ENCODE measurements at regions not wholly inside any gene's neighbourhood (a gene's known extent, or its start where the extent isn't known, plus 50 kb on each side); places are given as distances from the start of the nearest gene placed in this dataset.

GRCh38 chr2:216320852-216321251 lies 51.4 kb downstream of the MARCHF4 start:
- no peak for ATAC-seq
- intact Hi-C loops (cut with DNase I), result no loop called here
- DNase-seq (ENCODE audit: low spot score), result no peak

DNA sequence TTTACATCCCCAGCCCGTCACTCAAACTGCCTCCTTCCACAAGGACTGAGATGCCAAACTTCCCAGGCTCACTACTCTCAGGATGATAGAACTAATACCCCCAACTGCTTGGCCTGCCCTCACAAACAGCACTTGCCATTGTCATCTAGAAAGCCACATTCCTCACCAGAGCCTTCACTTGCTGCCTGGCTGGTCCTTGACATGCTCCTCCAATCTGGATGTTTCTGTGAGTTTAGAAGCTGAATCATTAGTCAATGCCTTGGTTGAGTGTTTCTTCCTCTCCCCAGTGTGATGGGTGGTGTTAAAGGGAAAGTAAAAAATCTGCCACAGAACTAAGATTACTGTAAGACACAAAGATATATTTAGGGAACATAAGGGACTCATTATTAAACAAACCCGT lies 52.5 kb downstream of the MARCHF4 start:
- ATAC-seq (no peak), DNase-seq (ENCODE audit: low spot score) (no peak)
- intact Hi-C loops (cut with DNase I), result no loop called here

DNA sequence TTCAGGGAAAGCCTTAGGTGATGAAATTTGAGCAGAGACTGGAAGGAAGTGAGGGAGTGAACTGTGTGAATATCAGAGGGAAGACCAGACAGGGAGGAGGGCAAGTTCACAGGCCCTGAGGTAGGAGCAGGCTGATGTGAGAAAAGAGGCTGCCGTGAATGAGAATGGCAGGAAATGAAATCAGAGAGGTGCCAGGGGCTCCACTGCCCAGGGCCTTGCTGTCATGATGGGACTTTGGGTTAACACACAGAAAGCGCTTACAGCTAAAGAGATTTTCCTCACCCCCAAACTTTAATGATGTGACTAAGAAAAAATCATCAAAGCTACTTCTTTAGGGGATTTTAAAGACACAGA lies 53.8 kb downstream of the MARCHF4 start:
- no peak for DNase-seq (ENCODE audit: low spot score)
- intact Hi-C loops (cut with DNase I), result no loop called here

DNA sequence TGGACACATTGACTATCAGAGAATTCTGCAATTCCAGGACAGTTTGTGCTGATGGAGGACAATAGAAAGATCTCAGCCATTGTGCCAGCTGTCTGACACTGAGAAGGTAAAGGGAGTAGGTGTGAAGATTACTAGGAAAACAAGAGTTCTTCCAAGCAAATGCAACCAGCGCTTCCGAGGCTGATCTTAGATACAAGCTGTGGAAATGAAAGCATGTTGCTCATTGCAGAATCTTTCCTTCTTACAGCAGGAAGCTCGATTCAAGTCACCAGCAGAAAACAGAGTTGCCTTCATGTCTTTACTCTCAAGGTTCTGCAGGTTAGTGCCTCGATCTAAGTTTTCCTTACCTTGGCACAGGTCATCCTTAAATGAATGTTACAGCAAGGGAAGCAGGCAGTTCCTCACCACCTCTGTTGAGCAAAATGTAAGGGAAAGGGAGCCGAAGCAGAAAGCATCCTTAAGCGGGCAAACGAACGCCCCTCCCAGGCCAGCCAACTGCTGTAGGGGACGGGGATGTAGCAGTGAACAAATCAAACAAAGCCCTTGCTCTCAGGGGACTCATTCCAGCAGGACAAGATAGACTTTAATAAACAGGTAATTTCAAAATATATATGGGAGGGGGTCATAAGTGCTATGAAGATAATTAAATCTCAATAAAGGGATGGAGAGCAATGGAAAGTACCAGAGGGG lies 54.3 kb downstream of the MARCHF4 start:
- intact Hi-C loops (cut with DNase I), result no loop called here
- DNase-seq (ENCODE audit: low spot score), result no peak

More for the DNA sequence above, 53.8 kb downstream of the MARCHF4 start:
- ATAC-seq, result no peak

GRCh38 chr2:216316743-216317142 lies 55.5 kb downstream of the MARCHF4 start:
- no peak for ATAC-seq
- intact Hi-C loops (cut with DNase I), result no loop called here
- DNase-seq (ENCODE audit: low spot score), result no peak

More for the DNA sequence above, 54.3 kb downstream of the MARCHF4 start:
- no peak for ATAC-seq

GRCh38 chr2:216315802-216316603 lies 56.3 kb downstream of the MARCHF4 start:
- DNase-seq (ENCODE audit: low spot score) (no peak), ATAC-seq (no peak)
- intact Hi-C loops (cut with DNase I), result no loop called here

GRCh38 chr2:216312441-216312840 lies 59.8 kb downstream of the MARCHF4 start:
- no peak for ATAC-seq

GRCh38 chr2:216308576-216308975 lies 63.7 kb downstream of the MARCHF4 start:
- DNase-seq (ENCODE audit: low spot score) (no peak), ATAC-seq (no peak)
- intact Hi-C loops (cut with DNase I), result no loop called here

More at GRCh38 chr2:216312441-216312840, 59.8 kb downstream of the MARCHF4 start:
- intact Hi-C loops (cut with DNase I), result no loop called here
- no peak for DNase-seq (ENCODE audit: low spot score)

GRCh38 chr2:216307496-216307895 lies 64.8 kb downstream of the MARCHF4 start:
- DNase-seq (ENCODE audit: low spot score) (no peak), ATAC-seq (no peak)
- intact Hi-C loops (cut with DNase I), result no loop called here

- intact Hi-C loops (cut with DNase I), result no loop called here
- no peak for DNase-seq (ENCODE audit: low spot score)
- ATAC-seq, result no peak
Observed at GRCh38 chr2:216306868-216307267, 65.4 kb downstream of the MARCHF4 start.

- no peak for DNase-seq (ENCODE audit: low spot score)
- intact Hi-C loops (cut with DNase I), result no loop called here
- no peak for ATAC-seq
Observed at GRCh38 chr2:216305574-216305973, 66.7 kb downstream of the MARCHF4 start.

DNA sequence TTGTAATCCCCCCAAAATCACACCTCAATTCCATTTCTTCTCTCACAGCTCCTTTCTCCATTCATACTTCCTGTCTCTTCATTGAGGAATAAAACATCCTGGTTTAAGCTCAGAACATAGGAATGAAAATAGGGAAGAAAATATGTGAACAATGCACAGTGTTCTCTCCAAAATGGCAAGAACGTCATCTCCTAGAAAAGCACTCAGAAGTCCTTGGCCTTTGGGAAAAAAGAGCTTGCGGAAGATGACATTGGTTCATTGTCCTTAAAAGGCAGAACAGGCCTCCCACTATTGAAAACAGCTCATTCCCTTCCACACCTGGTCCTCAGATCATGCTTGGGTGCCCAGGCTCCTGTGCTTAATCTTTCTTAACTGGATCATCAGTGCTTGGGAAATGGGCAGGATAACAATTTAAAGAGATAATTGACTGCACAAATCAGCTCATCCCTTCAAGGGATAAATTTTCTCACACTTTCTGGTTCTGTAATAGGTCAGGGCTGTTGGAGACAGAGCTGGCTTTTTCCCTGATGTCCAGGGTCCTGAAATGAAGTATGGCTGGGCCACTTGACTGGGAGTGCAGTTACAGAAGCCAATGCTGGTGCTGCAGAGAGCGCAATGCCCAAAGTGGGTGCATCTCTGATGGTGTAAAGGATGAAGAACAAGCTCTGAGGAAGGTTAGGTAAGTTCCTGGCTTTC lies 69.2 kb downstream of the MARCHF4 start:
- DNase-seq (ENCODE audit: low spot score) (no peak), ATAC-seq (no peak)
- intact Hi-C loops (cut with DNase I), result no loop called here

- no peak for ATAC-seq
- intact Hi-C loops (cut with DNase I), result no loop called here
- no peak for DNase-seq (ENCODE audit: low spot score)
Observed at GRCh38 chr2:216300906-216301305, 71.4 kb downstream of the MARCHF4 start.

GRCh38 chr2:216299588-216299987 lies 72.7 kb downstream of the MARCHF4 start:
- intact Hi-C loops (cut with DNase I), result no loop called here
- DNase-seq (ENCODE audit: low spot score), result no peak

GRCh38 chr2:216298719-216299495 lies 73.4 kb downstream of the MARCHF4 start:
- no peak for DNase-seq (ENCODE audit: low spot score)
- intact Hi-C loops (cut with DNase I), result no loop called here
- ATAC-seq, result no peak

More at GRCh38 chr2:216299588-216299987, 72.7 kb downstream of the MARCHF4 start:
- ATAC-seq, result no peak

- ATAC-seq (no peak), DNase-seq (ENCODE audit: low spot score) (no peak)
- intact Hi-C loops (cut with DNase I), result no loop called here
Observed at GRCh38 chr2:216296856-216297255, 75.4 kb downstream of the MARCHF4 start.

DNA sequence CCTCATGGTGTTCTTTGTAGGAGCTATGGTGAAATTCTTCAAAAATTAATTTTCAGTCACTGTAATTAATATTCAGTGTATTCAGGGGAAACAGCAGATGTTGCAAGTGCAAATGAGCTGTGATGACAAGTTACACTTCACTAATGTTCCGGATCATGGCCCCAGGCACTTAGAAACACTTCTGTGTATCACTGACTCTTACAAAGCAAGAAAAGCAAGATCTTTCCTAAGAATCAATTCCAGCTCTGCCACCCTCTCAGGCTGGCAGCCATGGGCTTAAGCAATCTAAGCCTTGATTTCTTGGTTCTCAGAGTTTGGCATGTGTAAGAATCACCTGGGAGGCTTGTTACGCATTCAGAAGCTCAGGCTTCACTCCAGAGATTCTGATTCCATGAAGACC lies 78.0 kb downstream of the MARCHF4 start:
- intact Hi-C loops (cut with DNase I), result no loop called here
- DNase-seq (ENCODE audit: low spot score) (no peak), ATAC-seq (no peak)

DNA sequence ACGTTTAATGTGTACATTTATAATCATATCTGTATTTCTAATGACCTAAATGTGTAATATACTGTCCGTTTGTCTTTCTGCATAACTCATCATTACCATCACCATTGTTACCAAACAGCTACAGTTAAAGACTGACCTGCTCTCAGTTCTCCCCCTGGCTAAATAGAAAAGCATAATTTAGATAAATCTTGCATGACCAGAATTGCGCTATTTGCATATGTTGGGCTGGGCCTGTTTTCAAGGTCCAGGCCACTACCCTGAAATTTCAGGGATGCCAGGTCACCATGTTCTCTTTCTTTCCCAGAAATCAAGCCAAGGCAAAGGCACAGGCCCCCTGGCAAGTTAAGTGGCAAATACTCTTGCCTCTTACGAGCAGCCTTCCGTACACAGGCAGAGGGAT lies 78.4 kb downstream of the MARCHF4 start:
- ATAC-seq, result no peak
- intact Hi-C loops (cut with DNase I), result no loop called here
- DNase-seq (ENCODE audit: low spot score), result no peak

- DNase-seq (ENCODE audit: low spot score), result no peak
- no peak for ATAC-seq
- intact Hi-C loops (cut with DNase I), result no loop called here
Observed at GRCh38 chr2:216292886-216293301, 79.4 kb downstream of the MARCHF4 start.

All from sciatic nerve (tissue), 2 donors.